ENCODE measurements at regions not wholly inside any gene's neighbourhood (a gene's known extent, or its start where the extent isn't known, plus 50 kb on each side); places are given as distances from the start of the nearest gene placed in this dataset.
A peak's percentile ranks its signal among the peaks of the same experiment; 100 is the strongest.

GRCh38 chr5:175325681-175326080, 118.3 kb downstream of the DRD1 start:
- H3K27ac ChIP-seq (ENCODE audit: low read depth in 2 of 2, low read length in 1 of 2), result no peak overlapping the region
- H4K20me1 ChIP-seq (ENCODE audit: insufficient read depth), result no peaks in the 10 kb centered on the region
- no peaks in the 10 kb centered on the region for H3K79me2 ChIP-seq (ENCODE audit: insufficient read depth)
- H3K36me3 ChIP-seq (replicated peaks in 1 of 2; ENCODE audit: control insufficient read depth in 1 of 2, insufficient read depth in 2 of 2, low read length in 1 of 2), result no peaks in the 10 kb centered on the region
- no peak overlapping the region for H3K9ac ChIP-seq
- TF ChIP-seq NRF1 (IDR thresholded peaks at IDR 0.05; ENCODE audit: low read depth, low read length) (no peak), USF2 (IDR thresholded peaks at IDR 0.05; ENCODE audit: borderline replicate concordance, low read depth, low read length) (no peak), MXI1 (IDR thresholded peaks at IDR 0.05; ENCODE audit: low read depth, low read length) (no peak), RXRA (IDR thresholded peaks at IDR 0.05; ENCODE audit: borderline replicate concordance, low read depth) (no peak), EP300 (IDR thresholded peaks at IDR 0.05; ENCODE audit: borderline replicate concordance in 1 of 2, low read depth in 1 of 2, low read length in 1 of 2) (no peak), FOXM1 (IDR thresholded peaks at IDR 0.05; ENCODE audit: low read depth) (no peak), GABPA (IDR thresholded peaks at IDR 0.05; ENCODE audit: low read depth) (no peak), YY1 (IDR thresholded peaks at IDR 0.05; ENCODE audit: low read depth) (no peak), POLR2AphosphoS5 (IDR thresholded peaks at IDR 0.05; ENCODE audit: low read depth, low read length) (no peak), FOSL2 (IDR thresholded peaks at IDR 0.05; ENCODE audit: borderline replicate concordance, low read depth) (no peak), RCOR1 (IDR thresholded peaks at IDR 0.05; ENCODE audit: low read length) (no peak), ELF1 (IDR thresholded peaks at IDR 0.05) (no peak), SMC3 (IDR thresholded peaks at IDR 0.05; ENCODE audit: low read depth, low read length) (no peak), TEAD4 (IDR thresholded peaks at IDR 0.05; ENCODE audit: borderline replicate concordance, insufficient read depth) (no peak)
- no peaks in the 10 kb centered on the region for H3K9me3 ChIP-seq
- no peaks in the 10 kb centered on the region for H3F3A ChIP-seq (replicated peaks; ENCODE audit: insufficient read depth)
- H3K27me3 ChIP-seq (ENCODE audit: insufficient read depth), result no peaks in the 10 kb centered on the region; the same call in 1 of the 2 replicates
- H3K4me1 ChIP-seq (ENCODE audit: control insufficient read depth in 1 of 2, insufficient read depth in 2 of 2, low read depth in 1 of 2, low read length in 1 of 2), result no peaks in the 10 kb centered on the region
- no peak overlapping the region for H3K4me3 ChIP-seq (ENCODE audit: low read depth in 2 of 2, low read length in 1 of 2)
- no peak overlapping the region for H3K4me2 ChIP-seq
- CTCF ChIA-PET, result interaction anchor here (1.4 kb wide), 1 partner anchor 11 kb away, joined by 3 read pairs; no protein-coding TSS in a partner anchor
- no peaks in the 10 kb centered on the region for H3K9me2 ChIP-seq
- no peak for DNase-seq
- no peak overlapping the region for H2AFZ ChIP-seq (ENCODE audit: low read depth)
- POLR2A ChIA-PET, result no interaction called here

- Histone ChIP-seq H3F3A (replicated peaks; ENCODE audit: insufficient read depth) (no peaks in the 10 kb centered on the region), H3K9me2 (no peaks in the 10 kb centered on the region), H2AFZ (ENCODE audit: low read depth) (no peak overlapping the region), H3K27ac (ENCODE audit: low read depth in 2 of 2, low read length in 1 of 2) (no peak overlapping the region), H3K4me2 (no peak overlapping the region), H3K4me3 (ENCODE audit: low read depth in 2 of 2, low read length in 1 of 2) (no peak overlapping the region), H3K36me3 (replicated peaks in 1 of 2; ENCODE audit: control insufficient read depth in 1 of 2, insufficient read depth in 2 of 2, low read length in 1 of 2) (no peaks in the 10 kb centered on the region), H3K27me3 (ENCODE audit: insufficient read depth) (no peaks in the 10 kb centered on the region), H3K79me2 (ENCODE audit: insufficient read depth) (no peaks in the 10 kb centered on the region), H3K9me3 (no peaks in the 10 kb centered on the region), H4K20me1 (ENCODE audit: insufficient read depth) (no peaks in the 10 kb centered on the region), H3K4me1 (ENCODE audit: control insufficient read depth in 1 of 2, insufficient read depth in 2 of 2, low read depth in 1 of 2, low read length in 1 of 2) (no peaks in the 10 kb centered on the region), H3K9ac (no peak overlapping the region)
- 12% methylated on average over 3 of the region's 3 CpGs for whole genome bisulfite sequencing (ENCODE audit: low lambda C conversion rate)
- CTCF ChIA-PET, result no interaction called here
- POLR2A ChIA-PET, result no interaction called here
- TF ChIP-seq REST (IDR thresholded peaks at IDR 0.05; ENCODE audit: low read depth, low read length) (peak; percentile 96), PBX3 (IDR thresholded peaks at IDR 0.05) (no peak)
- DNase-seq, result no peak
Measured at GRCh38 chr5:175321927-175322532, 122.0 kb downstream of the DRD1 start.

All from SK-N-SH (cell line).